MV-4-11 (cell line): ENCODE measurements at regions not wholly inside any gene's neighbourhood (a gene's known extent, or its start where the extent isn't known, plus 50 kb on each side); places are given as distances from the start of the nearest gene placed in this dataset.
"Not testable (repeated sequence)": the region's sequence is repeated elsewhere in the genome, so short reads cannot be mapped to it uniquely, and the experiment has no call there.

Experiments
- DNase-seq: peaks from one replicate; lab custom pipeline; 2025; lab: John Stamatoyannopoulos, UW

DNA sequence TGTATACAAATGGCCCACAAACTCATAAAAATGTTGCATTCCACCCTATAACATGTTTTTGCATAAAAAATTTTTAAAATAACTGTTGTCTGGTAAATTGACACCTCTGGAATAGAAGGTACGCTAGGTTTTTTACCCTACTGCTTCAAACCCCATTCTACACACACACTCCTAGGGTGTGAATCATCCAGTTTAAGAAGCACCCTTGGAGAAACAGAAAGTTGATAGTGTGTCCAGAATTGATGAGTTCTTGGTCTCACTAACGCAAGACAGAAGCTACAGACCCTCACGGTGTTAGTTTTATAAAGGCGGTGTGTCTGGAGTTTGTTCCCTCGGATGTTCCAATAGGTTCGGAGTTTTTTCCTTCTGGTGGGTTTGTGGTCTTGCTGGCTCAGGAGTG, 158.5 kb downstream of the KLRB1 start:
- no peak for DNase-seq

GRCh38 chr12:9448648-9449047, 159.1 kb downstream of the KLRB1 start:
- DNase-seq: not testable (repeated sequence)

DNA sequence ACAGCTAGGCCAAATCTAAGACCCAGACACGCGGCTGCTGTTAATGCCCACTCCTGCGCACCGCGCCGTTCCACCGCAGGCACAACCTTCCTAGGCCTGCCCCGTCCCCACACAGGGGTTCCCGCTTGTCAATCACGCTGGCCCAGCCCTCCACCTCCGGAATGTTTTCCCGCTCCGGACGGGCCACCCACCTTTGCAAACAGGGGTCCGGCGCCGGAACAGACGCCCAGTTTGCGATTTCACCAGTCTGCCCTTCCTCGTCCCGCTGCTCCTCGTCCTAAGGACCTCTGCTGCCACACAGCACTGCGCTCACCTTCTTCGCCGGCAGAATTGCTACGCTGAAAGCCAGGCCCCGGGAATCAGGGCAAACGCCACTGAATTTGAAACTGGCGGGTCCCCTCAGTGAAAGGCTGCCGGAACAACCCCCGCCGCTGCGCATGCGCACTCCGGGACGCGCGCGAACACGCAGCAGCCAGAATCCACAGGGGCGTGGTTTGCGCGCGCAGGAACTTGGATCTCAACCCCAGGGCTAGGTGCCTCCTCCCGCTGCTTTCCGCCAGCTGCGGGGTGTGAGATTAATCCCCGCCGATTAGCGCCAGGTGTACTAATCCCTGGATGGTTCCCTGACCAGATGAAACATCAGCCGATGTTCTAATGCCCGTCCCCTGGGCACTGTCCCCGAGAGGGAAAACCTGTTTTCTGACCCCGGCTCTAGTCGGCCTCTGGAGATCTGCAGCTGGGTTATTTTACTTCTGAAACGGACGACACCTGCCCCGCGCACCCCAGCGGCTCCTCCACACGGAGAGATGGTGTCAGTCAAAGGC, 159.7 kb downstream of the KLRB1 start:
- peak; percentile 78 for DNase-seq

- DNase-seq: not testable (repeated sequence)
These were observed 160.6 kb downstream of the KLRB1 start for GRCh38 chr12:9446883-9447761.

- not testable (repeated sequence) for DNase-seq
These were observed 167.3 kb downstream of the KLRB1 start for GRCh38 chr12:9440428-9440827.

- DNase-seq: not testable (repeated sequence)
These were observed 172.0 kb downstream of the KLRB1 start for GRCh38 chr12:9435682-9436081.

- not testable (repeated sequence) for DNase-seq
These were observed 177.3 kb downstream of the KLRB1 start for GRCh38 chr12:9430385-9430784.

DNA sequence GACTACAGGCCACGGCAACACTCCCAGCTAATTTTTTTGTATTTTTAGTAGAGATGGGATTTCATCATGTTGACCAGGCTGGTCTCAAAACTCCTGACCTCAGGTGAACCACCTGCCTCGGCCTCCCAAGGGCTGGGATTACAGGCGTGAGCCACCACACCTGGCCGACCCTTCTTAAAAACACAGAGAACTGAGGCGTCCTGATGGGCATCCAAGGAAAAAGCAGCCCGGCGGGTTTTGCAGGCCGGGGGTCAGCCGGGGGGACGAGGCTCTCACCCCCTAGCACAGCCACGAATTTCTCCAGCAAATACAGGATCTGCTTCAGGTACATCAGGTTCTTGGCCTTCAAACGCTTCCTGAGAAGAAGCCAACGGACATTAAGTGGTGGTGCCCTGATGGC, 178.9 kb downstream of the KLRB1 start:
- DNase-seq: not testable (repeated sequence)

GRCh38 chr12:9425429-9425828, 182.3 kb downstream of the KLRB1 start:
- DNase-seq: not testable (repeated sequence)

- DNase-seq: not testable (repeated sequence)
These were observed 183.5 kb downstream of the KLRB1 start for GRCh38 chr12:9424175-9424740.

DNA sequence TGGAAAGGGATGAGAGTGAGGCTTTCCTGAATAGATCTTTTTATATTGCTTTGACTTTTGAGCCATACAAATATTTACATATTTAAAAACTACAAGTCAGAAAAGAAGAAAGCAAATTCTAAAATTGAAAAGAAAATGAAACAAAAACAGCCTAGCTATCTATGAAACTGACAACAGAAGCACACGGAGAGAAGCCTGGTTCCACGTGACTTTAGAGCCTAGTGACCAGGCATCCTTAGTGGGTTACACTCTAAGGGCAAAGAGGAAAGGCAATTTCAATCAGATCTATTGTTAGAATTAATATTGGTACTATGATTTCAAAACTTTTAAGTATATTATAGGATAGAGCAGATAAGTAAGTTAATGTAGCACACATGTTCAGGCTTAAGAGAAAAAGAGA, 185.0 kb downstream of the KLRB1 start:
- DNase-seq: not testable (repeated sequence)

GRCh38 chr12:9421520-9422086, 186.1 kb downstream of the KLRB1 start:
- DNase-seq: not testable (repeated sequence)

DNA sequence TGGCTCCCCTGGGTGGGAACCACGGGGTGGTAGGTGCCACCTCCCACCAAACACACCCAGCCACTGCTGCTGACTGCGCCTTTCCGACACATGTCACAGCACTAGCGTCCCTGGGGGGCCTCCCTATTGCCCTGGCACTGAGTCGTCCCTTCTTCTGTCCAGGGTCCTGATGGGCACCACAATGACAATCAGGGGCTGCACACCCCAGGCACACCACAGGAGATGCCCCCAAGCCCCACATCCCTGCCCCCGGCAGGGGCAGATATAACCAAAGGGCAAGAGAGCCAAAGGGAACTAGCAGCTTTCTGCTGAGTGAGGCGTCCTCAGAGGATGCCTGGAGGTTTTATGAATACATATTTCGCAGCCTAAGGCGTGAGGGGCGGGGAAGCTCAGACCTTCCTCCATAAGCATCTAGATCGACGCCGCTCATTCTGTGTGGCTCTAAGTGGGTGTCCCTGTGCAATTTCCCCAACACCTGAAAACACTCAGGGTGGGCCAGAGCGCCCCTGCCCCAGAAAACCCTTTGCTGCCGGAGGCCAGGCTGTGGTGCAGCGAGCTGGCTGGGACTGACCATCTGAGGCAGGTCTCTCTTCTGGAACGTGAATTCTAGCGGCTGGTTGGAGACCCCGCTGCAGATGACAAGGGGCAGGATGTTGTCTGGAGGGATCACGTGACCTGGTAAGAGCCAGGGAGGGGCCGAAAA, 186.7 kb downstream of the KLRB1 start:
- DNase-seq: not testable (repeated sequence)

DNA sequence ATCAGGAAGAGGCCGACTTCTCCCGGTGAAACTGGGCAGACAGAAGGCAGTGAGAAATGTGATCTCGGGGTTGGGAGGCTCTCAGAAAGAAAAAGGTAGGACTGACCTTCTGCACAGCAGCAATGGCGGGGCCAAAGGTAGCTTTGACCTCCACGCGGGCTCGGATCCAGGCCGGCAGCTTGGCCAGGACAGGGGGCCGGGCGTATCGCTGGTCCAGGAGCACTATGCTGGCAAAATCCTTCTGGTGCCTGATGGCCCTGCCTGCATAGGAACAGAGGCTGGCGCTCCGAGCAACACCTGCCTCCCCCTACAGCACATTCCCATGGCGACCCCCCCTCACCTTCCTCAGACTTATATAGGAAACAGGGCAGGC, 189.1 kb downstream of the KLRB1 start:
- not testable (repeated sequence) for DNase-seq

- not testable (repeated sequence) for DNase-seq
These were observed 189.6 kb downstream of the KLRB1 start for GRCh38 chr12:9417947-9418668.

GRCh38 chr12:9417341-9417740, 190.4 kb downstream of the KLRB1 start:
- DNase-seq: not testable (repeated sequence)

DNA sequence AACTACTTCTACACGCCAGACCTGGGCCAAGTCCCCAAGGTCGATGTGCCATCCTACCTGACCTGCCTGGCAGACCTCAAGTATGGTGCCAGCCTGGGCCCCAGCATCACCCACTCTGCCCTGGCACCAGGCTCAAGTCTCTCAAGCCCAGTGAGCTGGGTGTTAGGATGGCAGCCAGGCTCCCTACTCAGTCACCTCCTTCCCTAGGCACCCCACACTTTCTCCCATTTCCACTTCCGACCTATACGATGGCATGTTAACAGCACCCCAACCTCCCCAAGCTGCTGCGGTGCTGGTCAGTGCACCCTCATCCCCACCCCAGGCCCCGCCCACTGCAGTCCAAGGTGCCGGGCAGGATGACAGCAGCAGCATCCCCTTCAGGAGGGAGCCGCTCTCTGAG, 191.4 kb downstream of the KLRB1 start:
- DNase-seq: not testable (repeated sequence)

GRCh38 chr12:9415898-9416297, 191.8 kb downstream of the KLRB1 start:
- not testable (repeated sequence) for DNase-seq

GRCh38 chr12:9413862-9414261, 193.9 kb downstream of the KLRB1 start:
- not testable (repeated sequence) for DNase-seq

DNA sequence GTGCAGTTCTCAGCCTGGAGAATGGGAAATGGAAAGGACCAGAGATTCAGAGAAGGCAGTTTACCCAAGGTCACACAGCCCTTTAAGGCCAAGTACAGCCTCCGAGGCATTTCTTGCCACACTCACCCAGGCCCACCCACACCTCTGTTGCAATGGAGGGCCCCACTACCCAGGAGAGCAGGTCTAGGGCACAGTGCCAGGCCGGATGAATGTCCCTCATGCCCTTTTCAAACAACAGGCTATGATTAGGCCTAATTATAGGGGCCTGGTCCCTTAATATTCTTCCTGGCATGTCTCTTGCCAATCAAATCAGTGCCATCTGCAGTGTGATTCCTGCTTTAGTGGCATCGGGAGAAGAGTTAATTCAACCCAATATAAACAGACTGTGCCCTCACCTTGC, 195.3 kb downstream of the KLRB1 start:
- not testable (repeated sequence) for DNase-seq
